ENCODE measurements at regions not wholly inside any gene's neighbourhood (a gene's known extent, or its start where the extent isn't known, plus 50 kb on each side); places are given as distances from the start of the nearest gene placed in this dataset.

DNA sequence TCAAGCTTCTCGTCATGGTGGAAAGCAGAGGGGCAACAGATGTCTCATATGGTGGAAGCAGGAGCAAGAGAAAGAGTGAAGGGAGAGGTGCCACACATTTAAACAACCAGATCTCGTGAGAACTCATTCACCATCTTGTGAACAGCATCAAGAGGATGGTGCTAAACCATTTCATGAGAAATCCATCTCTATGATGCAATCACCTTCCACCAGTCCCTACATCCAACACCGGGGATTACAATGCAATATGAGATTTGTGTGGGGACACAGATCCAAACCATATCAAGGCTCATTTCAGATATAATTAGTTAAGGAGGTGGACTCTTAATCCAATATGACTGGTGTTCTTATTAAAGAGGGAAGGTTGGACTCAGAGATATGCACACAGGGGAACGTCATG lies 272.8 kb downstream of the KCNS3 start:
- intact Hi-C loops (cut with micrococcal nuclease) (no loop called here), dilution Hi-C loops (cut with MboI; ENCODE audit: extremely low pct_ligation_motif_present, low sequenced_read_pairs) (no loop called here)
- Histone ChIP-seq H3K4me1 (ENCODE audit: control insufficient read depth, extremely low read depth, insufficient read depth, low read length) (no peaks in the 10 kb centered on the region), H3K27ac (ENCODE audit: insufficient read depth, low read depth, low read length) (no peak overlapping the region), H3K4me3 (replicated peaks in 1 of 3; ENCODE audit: insufficient read depth in 1 of 3, low read depth in 1 of 3, low read length in 3 of 3) (no peak overlapping the region), H4K20me1 (replicated peaks; ENCODE audit: control insufficient read depth, extremely low read depth, insufficient read depth, low read length) (no peaks in the 10 kb centered on the region), H3K27me3 (ENCODE audit: control insufficient read depth in 2 of 2, insufficient read depth in 2 of 2, low read length in 2 of 2) (peaks cover 1 to 3% of the 10 kb centered on the region in 2 experiments), H3K9me3 (replicated peaks; ENCODE audit: control insufficient read depth, insufficient read depth, low read length) (no peaks in the 10 kb centered on the region), H3K79me2 (ENCODE audit: control insufficient read depth, insufficient read depth, low read length) (no peaks in the 10 kb centered on the region), H3K9me1 (replicated peaks; ENCODE audit: control insufficient read depth, extremely low read depth, insufficient read depth, low read length) (no peaks in the 10 kb centered on the region), H3K4me2 (ENCODE audit: insufficient read depth, low read length) (no peak overlapping the region), H3K9ac (replicated peaks; ENCODE audit: extremely low read depth, insufficient read depth, low read length) (no peak overlapping the region), H3K36me3 (ENCODE audit: control insufficient read depth in 2 of 2, extremely low read depth in 1 of 2, insufficient read depth in 2 of 2, low read length in 2 of 2) (no peaks in the 10 kb centered on the region), H2AFZ (ENCODE audit: low read depth, low read length) (no peak overlapping the region)
- POLR2A ChIA-PET, result no interaction called here
- TF ChIP-seq, protein P1, sequence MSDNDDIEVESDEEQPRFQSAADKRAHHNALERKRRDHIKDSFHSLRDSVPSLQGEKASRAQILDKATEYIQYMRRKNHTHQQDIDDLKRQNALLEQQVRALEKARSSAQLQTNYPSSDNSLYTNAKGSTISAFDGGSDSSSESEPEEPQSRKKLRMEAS (IDR thresholded peaks at IDR 0.05; ENCODE audit: insufficient read depth, insufficient read length), result no peak
- TF ChIP-seq EZH2 (IDR thresholded peaks at IDR 0.05; ENCODE audit: borderline replicate concordance, low read depth, low read length, severe bottlenecking) (no peak), MYC (IDR thresholded peaks at IDR 0.05; ENCODE audit: low read depth, low read length) (no peak), JUN (IDR thresholded peaks at IDR 0.05; ENCODE audit: borderline replicate concordance, insufficient read depth, insufficient read length, low read depth) (no peak), POLR2AphosphoS5 (IDR thresholded peaks at IDR 0.05; ENCODE audit: insufficient read depth, low read depth, low read length) (no peak), POLR2A (IDR thresholded peaks at IDR 0.05; ENCODE audit: low read depth, low read length) (no peak), FOS (IDR thresholded peaks at IDR 0.05; ENCODE audit: borderline replicate concordance, insufficient read depth, low read length) (no peak)
- TF ChIP-seq, protein P2, sequence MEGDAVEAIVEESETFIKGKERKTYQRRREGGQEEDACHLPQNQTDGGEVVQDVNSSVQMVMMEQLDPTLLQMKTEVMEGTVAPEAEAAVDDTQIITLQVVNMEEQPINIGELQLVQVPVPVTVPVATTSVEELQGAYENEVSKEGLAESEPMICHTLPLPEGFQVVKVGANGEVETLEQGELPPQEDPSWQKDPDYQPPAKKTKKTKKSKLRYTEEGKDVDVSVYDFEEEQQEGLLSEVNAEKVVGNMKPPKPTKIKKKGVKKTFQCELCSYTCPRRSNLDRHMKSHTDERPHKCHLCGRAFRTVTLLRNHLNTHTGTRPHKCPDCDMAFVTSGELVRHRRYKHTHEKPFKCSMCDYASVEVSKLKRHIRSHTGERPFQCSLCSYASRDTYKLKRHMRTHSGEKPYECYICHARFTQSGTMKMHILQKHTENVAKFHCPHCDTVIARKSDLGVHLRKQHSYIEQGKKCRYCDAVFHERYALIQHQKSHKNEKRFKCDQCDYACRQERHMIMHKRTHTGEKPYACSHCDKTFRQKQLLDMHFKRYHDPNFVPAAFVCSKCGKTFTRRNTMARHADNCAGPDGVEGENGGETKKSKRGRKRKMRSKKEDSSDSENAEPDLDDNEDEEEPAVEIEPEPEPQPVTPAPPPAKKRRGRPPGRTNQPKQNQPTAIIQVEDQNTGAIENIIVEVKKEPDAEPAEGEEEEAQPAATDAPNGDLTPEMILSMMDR (IDR thresholded peaks at IDR 0.05; ENCODE audit: extremely low read depth in 1 of 2, insufficient read depth in 1 of 2, low read depth in 1 of 2, low read length in 2 of 2), result no peak
- CTCF ChIA-PET, result interaction anchor here (1.9 kb wide), 1 partner anchor 226 kb away, joined by 9 read pairs; no protein-coding TSS in a partner anchor
- FAIRE-seq (no peak), DNase-seq (ENCODE audit: low read depth, low spot score) (no peak)
- BruUV-seq (replicated peaks), result no TSS peak

Measured in endothelial cell of umbilical vein (primary cell).